Dedifferentiated amniotic fluid mesenchymal stem cell (primary cell): ENCODE measurements at regions not wholly inside any gene's neighbourhood (a gene's known extent, or its start where the extent isn't known, plus 50 kb on each side); places are given as distances from the start of the nearest gene placed in this dataset.
"Not testable (repeated sequence)": the region's sequence is repeated elsewhere in the genome, so short reads cannot be mapped to it uniquely, and the experiment has no call there.

ENCODE experiments used
- DNase-seq: peaks from one replicate; pipeline ENCODE4 v3.0.0-alpha.2; 2016; ENCODE audit errors: extremely low spot score

DNA sequence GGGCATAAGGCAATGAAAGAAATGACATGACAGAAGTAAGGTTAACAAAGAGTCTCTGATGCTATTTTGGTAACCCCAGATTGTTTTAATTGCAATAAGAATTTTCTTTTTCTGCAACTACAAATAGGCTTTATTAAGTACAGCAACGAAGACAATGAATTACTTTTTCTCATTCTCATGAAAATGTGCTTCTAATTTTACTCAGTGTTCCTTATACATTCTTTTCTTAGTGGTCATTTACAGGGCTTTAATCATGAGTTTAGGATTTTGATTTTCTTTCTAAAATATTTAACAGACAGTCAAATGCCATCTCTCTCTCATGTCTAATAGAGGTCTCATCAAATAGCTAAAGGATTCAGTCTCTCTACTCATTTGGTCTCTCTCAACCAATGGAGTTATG is 452.1 kb downstream of the RAP2B start:
- no peak for DNase-seq

GRCh38 chr3:153614563-153614962 is 452.5 kb downstream of the RAP2B start:
- DNase-seq, result peak; percentile 68

- DNase-seq, result no peak
Observed at GRCh38 chr3:153615863-153616262, 453.8 kb downstream of the RAP2B start.

- no peak for DNase-seq
Observed at GRCh38 chr3:153617463-153617862, 455.4 kb downstream of the RAP2B start.

- no peak for DNase-seq
Observed at GRCh38 chr3:153618176-153618575, 456.1 kb downstream of the RAP2B start.

DNA sequence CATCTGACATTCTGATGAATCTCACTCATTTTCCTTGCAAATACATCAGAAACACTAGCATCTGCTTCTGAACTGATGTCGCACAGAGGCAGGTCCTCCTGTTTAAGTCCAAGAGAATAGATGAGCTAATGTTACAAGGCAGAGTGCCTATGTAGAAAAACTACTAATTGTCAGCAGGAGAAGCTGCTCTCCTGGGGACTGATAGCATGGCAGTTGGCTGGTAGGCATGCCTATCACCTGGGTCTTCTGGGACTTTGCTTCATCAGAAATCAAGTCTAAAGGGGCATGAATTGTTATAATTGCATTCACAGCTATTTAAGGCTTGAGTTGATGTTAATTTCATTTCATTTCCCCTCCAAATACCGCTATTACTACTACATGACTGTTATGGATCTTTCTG is 457.2 kb downstream of the RAP2B start:
- no peak for DNase-seq

- no peak for DNase-seq
Observed at GRCh38 chr3:153621953-153622352, 459.9 kb downstream of the RAP2B start.

DNA sequence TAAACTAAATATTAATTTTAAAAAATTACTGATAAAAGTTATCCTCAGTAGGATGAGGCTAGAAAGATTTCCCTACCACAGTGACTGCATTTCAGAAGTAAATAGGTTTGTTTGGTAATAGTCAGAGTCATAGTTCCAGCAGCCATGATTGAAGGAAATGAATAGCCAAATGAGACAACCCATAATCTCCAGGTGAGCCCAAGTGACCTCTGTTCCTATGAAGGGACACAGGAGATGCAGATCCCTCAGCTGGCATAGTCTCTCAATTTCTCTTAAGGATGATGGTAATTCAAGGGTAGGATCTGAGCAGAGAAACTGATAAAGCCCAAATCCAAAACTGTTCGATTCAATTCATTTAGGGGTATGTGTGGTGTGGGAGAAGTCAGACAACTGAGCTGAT is 461.8 kb downstream of the RAP2B start:
- no peak for DNase-seq

GRCh38 chr3:153624310-153625030 is 462.4 kb downstream of the RAP2B start:
- DNase-seq, result no peak

GRCh38 chr3:153625506-153625905 is 463.5 kb downstream of the RAP2B start:
- DNase-seq, result no peak

DNA sequence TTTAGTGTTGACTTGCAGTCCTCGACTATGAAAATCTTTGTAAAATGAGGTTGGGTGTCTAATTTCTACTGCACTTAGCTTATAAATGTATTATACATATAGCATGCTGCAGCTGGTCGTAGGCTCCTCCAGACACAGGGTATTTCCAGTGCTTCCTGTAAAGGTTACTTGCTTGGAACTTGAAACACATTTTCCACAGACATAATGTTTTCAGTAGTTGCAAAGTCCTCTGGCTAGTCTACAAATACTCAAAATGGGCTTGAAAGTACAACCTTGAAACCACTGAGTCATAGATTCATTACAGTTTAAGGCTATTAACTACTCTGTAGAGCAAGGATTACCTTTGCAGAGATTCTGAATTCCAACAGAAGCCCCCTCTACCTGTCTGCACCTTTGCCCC is 464.1 kb downstream of the RAP2B start:
- DNase-seq, result no peak

- no peak for DNase-seq
Observed at GRCh38 chr3:153628591-153628990, 466.6 kb downstream of the RAP2B start.

DNA sequence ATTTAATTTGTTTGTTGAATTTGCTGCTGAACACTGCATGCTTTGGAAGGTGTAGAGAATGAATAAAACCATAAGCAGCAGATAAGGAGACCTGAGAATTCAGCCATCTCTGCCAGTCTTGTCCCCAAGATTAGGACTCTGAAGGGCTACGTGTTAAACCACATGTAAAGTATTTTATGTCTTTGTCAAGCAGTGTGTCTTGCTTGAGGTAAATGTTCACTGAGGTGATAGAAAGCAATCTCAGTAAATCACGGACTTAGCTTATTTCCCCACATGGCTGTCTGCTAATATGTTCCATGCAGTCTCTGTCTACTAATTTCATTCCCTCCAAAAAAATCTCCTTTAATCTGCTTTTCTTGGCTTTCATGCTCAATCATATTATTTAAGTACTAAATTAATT is 467.1 kb downstream of the RAP2B start:
- DNase-seq, result no peak

- DNase-seq, result no peak
Observed at GRCh38 chr3:153631102-153631501, 469.1 kb downstream of the RAP2B start.

DNA sequence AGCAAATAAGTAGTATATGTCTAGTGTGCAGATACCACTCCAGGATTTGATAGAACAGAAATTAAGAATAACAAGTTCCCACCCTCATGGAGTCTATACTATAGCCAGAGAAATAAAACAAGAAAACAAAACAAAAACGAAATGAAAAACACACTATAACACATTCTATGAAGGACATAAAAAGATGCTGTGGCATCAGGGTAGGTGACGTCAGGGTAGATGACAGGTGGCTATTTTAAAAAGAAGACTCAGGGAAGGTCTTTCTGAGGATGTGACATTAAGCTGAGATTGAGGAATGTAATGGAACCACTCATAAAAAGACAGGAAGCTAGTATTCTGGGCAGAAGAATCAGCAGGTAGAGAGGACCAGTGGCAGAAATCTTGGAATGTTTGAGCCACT is 469.6 kb downstream of the RAP2B start:
- DNase-seq, result no peak

DNA sequence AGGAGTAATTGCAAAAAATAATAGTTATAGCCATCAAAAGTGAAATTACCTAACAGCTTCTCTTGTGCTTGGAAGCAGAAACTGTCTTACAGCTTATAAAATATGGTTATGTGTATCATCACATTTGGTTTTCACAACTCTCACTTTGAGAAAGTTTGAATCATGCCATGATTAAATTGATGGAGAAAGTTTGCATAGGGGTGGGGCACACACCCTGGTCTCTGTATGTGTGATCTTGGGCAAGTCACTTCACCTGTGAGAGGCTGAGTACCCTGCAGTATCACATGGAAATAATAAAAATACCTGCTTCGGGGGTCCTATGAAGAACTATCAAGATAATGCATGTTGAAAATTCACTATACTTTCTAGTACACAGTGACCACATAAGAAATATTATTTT is 471.4 kb downstream of the RAP2B start:
- DNase-seq, result no peak

DNA sequence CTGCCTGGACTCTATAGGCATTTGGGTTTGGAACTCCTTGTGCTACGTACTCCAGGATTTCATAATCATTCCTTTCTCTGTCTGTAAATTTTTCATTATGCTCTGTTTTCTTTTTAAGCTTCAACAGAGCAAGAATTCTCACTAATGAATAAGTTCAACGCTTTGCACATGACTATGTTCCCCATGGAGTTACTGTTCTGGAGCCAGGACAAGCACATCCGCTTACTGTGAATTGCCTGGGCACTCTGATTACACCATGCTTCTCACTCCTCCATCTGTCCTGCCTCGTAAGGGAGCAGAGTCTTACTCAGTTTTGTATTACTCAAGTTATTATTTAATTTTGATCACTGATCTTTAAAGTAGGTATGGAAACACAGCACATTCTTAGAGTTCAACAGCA is 472.7 kb downstream of the RAP2B start:
- no peak for DNase-seq

- no peak for DNase-seq
Observed at GRCh38 chr3:153639631-153640030, 477.6 kb downstream of the RAP2B start.

DNA sequence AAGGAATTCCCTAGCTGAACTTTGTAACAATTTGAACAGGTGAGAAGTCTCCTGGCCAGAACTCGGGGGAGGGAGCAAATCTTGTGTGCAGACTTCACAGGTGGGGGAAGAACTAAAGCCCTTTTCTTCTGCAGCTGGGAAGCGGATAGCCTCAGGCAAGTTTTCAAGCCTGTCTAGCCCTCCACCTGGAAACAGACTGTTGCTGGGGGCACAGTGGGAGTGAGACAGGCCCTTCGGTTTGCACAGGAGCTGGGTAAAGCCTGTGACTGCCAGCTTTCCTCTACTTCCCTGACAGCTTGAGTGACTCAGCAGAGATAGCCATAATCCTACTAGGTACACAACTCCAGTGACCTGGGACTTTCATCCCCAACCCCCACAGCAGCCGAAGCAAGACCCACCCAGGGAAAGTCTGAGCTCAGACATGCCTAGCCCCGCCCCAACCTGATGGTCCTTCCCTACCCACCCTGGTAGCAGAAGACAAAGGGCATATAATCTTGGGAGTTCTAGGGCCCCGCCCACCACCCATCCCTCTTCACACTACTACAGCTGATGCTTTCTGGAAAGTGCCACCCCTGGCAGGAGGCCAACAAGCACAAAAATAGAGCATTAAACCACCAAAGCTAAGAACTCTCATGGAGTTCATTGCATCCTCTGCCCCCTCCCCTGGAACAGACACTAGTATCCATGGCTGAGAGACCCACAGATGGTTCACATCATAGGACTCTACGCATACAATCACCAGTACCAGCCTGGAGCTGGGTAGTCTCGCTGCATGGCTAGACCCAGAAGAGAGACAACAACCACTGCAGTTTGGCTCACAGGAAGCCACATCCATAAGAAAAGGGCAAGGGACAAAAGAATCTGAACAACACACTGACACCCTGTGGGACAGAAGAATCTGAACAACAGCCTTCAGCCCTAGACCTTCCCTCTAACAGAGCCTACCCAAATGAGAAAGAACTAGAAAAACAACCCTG is 479.0 kb downstream of the RAP2B start:
- DNase-seq, result no peak

- not testable (repeated sequence) for DNase-seq
Observed at GRCh38 chr3:153642576-153642975, 478.6 kb upstream of the ARHGEF26 start.

DNA sequence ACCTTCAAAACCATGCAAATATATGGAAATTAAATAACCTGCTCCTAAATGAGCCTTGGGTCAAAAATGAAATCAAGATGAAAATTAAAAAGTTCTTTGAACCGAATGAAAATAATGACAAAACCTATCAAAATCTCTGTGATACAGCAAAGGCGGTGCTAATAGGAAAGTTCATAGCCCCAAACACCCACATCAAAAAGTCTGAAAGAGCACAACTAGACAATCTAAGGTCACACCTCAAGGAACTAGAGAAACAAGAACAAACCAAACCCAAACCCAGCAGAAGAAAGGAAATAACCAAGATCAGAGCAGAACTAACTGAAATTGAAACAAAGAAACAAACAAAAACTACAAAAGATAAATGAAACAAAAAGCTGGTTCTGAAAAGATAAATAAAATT is 477.7 kb upstream of the ARHGEF26 start:
- DNase-seq, result not testable (repeated sequence)

DNA sequence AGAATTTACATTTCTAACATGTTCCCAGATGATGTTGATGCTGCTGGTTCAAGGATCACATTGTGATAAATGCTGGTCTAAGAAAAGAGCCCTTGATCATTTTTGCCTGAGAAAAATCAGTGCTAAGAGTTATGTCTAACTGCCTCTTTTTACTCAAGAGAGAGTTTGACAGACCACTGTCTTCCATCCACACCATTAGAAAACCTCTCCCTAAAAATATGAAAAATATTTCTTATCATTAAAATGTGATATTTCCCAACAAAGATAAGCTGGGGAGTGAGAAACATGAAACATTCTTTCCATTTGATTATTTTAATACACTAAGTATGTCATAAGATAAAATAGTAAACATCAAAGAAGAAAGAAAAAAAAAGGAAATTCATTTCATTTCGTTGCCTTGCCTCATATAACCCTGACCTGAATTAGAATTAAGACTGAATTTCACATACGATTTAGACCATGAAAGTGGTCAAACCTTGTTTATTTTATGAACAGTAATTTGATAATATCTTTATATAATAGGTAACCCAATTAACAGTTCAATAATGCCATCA is 471.8 kb upstream of the ARHGEF26 start:
- no peak for DNase-seq

DNA sequence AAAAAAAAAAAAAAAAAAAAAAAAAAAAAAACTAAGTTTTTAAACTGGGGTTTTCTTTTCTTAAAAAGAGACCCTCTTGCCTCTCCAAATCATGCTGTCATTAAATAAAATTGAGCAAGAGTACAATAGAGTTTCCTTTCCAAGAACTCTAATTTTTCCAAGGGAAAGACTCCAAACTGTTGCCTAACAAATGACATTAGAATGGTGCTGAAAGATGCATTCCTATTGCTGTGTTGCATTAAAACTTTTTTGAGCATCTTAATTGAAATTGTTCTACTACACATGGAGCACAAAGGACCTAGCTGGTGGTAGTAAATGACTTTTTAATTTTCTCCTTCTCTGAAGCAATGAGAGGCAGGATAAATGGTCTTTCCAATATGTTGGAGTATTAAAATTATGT is 469.1 kb upstream of the ARHGEF26 start:
- no peak for DNase-seq
